ENCODE measurements at regions not wholly inside any gene's neighbourhood (a gene's known extent, or its start where the extent isn't known, plus 50 kb on each side); places are given as distances from the start of the nearest gene placed in this dataset.

DNA sequence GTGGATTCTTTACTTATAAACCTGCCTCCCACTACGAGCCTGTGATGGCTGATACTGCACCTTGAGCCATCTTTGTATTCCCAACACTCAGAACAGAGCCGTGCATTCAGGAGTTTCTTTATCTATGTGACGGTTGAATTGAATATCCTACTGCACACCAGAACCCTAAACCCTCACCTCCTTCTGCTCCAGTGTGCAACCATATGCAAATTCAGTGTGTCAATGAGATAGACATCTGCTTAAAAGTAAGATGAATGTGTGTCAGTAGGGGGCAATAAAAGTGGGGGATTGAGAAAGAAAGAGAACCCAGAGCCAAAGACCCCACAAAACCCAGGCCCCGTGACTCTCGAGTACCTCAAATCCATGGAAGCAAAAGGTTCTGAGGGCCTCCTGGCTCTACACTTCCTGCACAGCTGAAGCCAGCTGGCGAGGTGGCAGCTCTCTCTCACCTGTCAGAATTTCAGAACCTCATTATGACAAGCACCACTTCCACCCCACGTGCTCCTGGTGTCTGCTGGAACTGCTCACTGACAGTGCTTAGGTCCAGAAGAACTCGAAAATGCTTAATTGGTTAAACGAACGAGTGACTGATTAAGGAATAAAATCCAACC is 143.3 kb upstream of the GPR26 start:
- DNase-seq (ENCODE audit: low read depth) = no peak

DNA sequence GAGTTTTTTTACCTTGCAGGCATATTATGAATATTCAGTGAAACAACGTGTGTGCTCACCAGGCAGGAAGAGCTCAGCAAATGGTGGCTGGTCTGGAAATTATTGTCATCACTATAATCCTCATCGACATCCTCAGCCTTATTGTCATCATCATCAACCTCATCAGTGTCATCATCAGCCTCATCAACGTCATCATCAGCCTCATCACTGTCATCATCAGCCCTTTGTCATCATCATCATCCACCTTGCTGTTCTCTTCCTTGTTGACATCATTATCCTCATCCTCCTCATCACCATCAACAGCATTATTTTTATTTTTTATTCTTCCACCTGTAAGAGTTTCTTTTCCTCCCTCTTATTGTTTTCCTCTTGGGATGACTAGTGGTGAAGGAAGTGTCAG is 142.3 kb upstream of the GPR26 start:
- DNase-seq (ENCODE audit: low read depth) = no peak

DNA sequence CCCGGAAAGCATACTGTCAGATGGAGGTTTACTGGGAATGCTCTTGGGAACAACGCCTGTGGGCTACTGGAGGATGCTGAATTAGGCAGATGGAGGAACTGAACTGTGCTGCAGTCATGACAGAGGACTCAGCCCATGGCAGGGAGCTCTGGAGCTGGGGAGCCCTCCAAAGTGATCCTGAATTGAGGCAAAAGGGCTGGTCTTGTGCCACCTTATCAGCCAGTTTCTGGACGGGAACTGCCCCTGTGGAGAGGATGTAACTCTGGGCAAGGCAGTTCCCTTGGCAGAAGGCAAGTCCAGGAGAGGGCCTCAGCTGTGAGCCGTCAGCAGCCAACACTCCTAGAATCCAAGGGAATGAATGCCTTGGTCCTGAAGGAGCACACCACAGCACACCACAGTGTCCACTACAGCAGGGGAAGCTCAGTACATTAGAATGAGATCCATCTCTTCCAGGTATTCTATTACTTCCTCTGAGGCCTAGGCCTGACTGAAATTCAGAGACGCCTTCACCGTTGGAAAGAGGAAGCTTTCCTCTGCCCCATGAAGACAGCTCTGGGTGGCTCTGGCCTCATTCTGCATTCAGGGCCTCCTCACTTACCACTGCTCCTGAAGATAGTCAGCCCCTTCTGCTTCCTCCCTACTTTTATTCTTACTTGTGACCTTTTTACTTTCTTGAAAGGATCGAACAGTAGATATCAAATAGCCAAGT is 139.6 kb upstream of the GPR26 start:
- no peak for DNase-seq (ENCODE audit: low read depth)

DNA sequence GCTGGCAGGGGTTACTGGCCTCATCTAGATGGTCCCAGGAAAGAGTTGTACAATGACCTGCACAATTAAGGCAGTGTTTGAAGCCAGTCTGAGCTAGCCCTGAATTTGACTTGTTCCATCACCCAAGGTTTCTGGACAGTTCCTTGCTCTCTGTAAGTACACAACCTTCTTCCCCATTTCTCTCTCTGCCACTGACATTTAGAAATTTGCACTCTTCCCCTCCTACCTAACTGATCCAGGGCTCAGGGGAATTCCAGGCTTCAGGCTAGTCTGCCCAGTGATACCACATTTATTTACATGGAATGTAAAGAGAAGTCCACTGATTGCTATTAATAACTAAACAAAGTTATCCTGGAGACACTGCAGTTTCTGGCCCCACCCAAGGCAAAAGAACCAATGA is 139.0 kb upstream of the GPR26 start:
- DNase-seq (ENCODE audit: low read depth) = no peak

DNA sequence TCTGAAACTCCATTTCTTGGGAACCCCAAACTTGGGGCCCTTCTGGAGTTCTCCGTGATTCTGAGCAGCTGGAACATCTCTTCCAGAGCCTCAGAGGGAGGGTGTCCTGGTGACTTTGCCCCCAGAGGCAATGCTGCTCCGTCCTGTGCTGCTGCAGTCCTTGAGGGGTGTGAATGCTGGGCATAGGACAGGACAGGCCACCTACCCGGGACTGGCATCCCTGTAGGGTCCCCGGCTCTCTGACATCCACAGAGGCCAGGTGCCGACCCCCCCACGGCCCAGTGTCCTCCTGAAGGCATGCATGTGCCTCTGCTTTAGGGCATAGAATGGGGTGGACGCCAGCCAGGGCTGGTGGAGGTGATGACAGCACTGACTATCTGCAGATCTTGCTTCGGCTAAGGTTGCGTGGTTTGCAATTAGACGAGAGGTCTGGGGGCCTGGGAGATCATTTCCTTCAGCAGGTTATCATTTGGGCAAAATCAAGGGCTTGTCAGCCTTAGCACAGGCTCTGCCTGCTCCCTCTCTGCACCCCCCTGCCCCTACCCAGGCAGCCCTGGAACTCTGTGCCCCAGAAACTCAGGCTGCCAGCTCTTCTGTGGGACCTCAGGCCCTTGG is 136.9 kb upstream of the GPR26 start:
- no peak for DNase-seq (ENCODE audit: low read depth)

DNA sequence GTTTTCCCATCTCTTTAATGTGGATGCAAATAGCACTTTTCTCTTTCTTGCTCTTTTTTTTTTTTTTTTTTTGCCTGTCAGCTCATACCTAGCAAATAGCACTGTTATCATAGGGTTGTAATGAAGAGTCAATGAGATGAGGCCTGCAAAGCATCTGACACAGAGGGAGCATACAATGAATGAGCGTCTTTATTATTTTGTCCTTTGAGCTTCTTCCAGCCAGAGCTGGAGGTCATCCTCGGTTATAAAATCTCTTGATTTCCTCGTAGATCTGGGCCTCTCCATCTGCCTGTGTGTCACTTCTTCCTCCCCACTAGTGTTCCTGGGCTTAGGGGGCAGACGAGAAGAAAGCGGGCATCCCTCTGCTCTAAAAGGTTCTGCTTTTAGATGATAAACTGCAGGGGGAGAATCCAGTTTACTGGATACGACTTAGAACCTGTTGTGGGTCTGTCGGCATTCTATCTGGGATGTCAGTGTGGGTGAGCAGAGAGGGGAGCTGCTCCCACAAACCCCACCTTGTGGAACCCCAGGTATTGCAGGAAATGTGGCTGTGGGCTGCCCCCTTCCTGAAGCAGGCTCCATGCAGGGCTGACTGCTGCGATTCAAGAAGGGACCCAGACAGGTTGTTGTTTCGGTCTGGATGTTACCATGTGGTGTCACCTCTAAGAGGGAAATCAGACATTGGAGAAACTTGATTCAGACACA is 135.8 kb upstream of the GPR26 start:
- DNase-seq (ENCODE audit: low read depth) = peak; percentile 4

DNA sequence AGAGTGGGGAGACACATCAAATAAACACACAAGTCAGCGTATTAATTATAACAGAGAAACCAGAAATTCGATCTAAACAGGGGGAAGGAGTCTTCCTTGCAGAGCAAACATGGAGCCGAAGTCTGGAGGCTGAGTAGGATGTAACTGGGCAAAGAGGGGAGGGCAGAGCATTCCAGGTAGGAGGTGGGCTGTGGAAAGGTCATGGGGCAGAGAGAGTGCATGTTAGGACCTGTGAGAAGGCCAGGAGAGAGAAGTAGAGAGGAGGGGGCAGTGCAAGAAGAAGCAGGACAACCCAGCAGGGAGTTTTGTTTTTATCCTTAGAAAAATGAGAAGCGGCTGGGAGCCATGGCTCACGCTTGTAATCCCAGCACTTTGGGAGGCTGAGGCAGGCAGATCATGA is 130.8 kb upstream of the GPR26 start:
- DNase-seq (ENCODE audit: low read depth) = no peak

DNA sequence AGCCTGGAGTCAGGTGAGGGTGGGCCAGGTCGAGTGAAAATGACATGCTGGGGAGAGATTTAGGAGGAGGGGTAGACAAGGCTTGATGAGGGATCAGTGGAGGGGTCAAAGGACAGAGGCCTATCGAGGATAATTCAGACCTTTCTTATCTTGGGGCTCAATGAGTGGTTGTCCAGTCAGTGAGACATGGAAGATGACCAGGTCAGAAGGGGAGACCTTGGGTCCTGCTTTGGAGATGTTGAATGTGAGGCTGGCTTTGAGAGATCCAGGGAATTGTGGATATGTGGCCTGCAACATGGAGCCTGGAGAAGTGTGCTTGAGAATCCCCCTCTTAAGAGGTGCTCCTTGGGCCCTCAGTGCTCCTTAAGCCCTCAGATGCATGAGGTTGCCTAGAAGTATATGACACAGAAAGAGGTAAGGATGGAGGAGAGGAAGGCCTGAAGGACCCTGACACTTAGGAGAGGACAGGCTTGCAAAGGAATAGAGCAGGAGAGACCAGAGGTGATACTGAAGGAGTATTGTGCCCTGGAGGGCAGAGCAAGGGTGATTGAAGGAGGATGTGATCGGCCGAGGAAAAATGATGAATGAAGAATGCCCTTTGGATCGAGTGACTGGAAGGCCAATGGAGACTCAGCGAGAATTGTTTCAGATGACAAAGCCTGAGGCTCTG is 129.8 kb upstream of the GPR26 start:
- DNase-seq (ENCODE audit: low read depth) = no peak

DNA sequence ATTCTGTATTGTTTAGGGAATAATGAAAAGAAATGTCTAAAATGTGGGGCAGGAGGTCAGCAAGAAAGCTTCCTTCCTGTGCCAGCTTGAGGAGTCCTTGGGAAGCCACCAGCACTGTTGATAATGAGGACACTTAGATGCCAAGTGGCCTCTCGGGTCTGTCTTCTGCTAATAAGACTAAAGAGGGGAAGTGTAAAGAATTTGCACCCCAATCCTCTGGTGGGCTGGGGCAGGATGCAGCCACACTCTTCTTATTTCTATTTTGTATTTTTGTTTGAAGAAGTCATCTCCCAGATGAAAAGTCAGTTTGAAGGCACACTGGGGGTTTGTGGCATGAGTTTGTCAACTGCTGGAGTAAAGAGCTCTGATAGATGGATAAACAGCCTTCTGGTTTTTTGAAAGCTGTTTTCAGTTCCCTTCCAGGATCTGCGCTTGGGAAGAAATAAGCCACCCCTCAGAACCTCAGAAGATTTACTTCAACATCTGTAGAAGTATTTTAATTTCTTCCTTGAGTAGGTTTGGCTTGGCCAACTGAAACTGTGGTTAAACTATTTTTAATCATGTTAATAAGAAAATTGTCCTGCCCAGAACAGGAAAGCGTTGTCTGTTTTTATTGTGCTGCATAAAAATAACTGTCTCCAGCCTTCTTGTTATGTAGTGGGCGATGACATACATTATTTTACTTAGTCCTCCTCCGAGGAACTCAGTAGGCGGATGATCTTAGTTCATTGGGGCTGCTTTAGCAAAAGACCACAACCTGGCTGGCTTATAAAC is 128.8 kb upstream of the GPR26 start:
- DNase-seq (ENCODE audit: low read depth) = no peak

DNA sequence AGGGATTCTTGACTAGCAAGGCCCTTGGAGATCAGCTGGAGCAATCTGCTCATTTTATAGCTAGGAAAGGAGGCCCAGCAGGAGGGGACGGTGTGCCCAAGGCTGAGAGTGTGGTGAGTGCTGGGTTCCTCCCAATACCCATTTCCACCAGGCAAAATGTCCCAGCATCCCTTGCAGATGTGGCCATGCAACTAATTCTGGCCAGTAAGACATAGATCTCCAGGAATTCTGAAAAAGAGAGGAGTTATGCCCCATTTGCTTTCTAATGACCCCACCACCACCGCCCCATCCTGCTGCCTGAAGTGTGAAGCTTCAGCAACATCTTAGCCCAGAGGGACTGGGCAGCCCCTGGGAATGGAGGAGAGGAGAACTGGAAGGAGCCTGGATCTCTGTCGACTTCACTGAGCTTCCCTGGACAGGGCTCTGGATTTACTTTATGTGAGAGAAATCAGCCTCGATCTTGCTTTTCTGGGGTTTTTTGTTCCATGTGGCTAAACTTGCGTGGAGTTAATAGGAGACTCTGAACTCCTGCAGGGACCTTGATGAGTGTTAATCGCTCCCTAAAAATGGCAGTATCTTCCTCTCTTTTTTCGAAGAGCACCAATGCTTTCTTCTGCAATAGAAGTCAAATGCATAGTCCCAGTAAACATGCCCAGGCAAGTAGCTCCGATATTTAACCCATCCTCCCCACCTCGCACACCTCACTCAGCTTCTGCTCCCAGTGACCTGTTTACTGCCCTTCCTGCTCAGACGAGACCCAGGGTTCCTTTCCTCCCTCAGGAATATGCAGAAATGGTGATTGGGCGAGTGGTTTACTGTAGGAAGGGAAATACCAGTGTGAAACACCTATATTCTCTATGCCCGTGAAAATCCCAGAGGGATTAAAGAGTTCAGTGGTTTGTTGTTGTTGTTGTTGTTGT is 127.5 kb upstream of the GPR26 start:
- DNase-seq (ENCODE audit: low read depth) = no peak

DNA sequence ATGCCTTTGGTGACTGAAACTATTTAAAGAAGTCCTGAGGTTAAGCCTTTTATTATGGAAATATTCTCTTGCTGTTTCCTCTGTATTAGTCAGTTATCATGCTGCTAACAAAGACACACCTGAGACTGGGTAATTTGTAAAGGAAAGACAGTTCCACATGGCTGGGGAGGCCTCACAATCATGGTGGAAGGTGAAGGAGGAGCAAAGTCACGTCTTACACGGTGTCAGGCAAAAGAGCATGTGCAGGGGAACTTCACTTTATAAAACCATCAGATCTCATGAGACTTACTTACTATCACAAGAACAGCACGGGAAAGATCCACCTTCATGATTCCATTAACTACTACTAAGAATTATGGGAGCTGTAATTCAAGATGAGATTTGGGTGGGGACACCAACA is 121.2 kb upstream of the GPR26 start:
- DNase-seq (ENCODE audit: low read depth) = no peak

DNA sequence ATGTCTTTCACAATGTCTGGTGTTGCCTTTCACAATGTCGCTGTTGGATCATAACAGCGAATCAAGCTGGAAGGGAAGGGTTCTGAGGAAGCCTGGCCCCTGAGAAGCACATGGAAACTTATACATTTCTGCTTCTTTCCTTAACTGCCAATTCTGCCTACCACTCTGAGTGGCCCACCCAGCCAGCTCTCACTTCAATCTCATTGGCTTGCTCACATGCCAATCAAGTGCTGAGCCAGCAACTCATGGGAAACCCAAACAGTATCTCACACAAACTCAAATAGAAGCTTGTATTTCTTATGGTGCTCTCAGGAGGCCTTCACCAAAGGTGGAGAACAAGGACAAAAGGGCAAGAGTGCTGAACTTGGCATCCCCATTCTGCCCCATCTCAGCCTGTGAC is 117.4 kb upstream of the GPR26 start:
- DNase-seq (ENCODE audit: low read depth) = no peak

DNA sequence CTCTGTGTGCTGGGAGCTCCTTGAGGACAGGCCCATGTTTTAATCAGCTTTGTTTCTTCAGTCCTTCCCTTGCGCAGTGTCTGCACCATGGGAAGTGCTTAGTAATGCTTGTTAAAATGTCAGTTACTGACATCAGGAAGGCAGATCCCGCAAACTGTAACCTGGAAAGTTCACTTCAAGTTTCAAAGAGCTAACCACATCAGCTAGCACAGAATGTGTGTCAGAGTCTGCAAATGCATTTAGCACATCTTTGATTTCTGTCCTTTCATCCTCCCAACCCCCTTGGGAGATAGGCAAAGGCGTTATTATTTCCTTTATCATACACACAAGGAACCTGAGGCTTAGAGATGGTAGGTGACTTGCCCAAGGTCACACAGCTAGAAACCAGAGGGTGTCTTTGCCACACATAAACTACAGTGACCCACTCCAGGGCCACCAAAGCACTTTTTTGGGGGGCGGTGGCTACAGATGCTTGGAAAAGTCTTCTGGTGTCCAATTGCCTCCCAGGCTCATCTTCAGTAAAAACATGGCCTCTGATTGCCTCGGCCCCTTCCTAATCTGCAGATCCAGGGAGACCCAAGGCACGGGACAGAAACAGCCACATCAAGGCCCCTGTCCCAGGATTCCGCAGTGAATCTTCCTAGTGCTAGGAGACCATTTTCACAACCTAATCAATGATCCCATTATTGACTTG is 116.2 kb upstream of the GPR26 start:
- no peak for DNase-seq (ENCODE audit: low read depth)

DNA sequence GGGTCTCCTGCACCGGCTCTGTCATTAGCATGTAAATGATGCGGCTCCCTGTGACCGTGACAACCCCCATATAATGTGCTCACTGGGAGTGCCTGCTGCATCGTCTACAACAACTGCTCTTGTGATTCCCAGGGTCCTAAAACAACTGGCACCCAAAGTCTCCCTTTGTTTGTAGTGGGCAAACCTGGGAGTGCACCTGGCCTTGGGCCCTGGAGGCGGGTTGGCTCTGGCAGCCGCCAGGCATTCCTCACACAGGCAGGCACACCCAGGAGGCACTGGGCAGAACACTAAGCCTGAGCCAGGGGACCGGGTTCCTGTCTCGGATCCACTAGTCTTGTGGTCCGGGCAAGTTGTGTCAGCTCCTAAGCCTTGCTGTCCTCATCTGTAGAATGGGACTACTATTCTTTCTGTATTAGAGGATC is 115.5 kb upstream of the GPR26 start:
- DNase-seq (ENCODE audit: low read depth) = no peak

DNA sequence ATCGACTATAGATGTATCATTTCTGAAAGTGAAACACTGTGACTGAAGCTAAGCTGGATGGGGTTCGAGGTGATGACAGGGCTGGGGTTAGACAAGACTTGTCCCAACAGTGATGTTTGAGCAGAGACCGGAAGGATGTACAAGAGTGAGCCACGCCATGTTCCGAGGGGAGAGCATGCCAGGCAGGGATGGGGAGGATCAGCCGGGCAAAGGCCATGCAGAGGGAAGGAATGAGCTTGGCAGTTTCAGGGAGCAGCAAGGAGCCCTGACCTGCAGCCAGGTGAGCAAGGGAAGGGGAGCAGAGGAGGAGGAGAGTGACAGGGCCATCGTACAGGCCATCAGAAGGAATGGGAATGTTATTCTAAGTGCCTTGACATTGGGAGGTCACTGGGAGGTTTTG is 114.9 kb upstream of the GPR26 start:
- no peak for DNase-seq (ENCODE audit: low read depth)

DNA sequence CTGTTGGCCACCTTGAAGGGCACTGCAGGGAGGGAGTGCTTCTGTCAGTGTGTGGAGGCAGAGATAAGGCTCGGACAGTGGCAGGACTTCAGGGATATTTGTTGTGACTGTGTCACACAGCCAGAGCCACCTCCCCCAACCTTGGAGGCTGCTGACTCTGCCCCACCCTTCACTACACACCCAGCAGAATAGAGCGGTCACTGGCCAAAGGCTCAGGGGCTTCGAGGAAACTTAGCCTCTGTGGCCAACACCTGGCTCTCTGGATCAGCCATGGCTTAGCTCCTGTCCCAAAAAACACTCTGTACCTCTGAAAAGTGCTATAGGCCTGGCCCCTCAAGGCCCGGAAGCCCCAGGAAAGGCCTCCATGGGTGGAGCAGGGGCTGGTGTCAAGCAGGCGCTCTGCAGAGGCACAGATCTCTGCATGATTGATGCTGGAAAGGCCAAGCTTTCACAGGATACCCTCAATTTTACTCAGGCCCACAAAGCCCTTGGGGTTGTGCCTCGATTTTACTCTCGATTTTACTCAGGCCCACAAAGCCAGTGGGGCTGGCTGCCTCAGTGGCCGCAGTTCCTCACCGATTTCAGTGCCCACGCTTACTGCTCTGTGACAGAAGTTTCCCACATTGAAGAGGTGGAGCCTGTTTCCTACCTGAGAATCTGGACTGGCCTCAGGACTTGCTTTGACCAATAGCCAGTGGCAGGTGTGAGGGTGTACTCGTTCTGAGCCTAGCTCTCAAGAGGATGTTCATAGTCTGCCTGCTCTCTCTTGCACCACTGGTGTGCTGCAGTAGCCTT is 113.2 kb upstream of the GPR26 start:
- DNase-seq (ENCODE audit: low read depth) = no peak

DNA sequence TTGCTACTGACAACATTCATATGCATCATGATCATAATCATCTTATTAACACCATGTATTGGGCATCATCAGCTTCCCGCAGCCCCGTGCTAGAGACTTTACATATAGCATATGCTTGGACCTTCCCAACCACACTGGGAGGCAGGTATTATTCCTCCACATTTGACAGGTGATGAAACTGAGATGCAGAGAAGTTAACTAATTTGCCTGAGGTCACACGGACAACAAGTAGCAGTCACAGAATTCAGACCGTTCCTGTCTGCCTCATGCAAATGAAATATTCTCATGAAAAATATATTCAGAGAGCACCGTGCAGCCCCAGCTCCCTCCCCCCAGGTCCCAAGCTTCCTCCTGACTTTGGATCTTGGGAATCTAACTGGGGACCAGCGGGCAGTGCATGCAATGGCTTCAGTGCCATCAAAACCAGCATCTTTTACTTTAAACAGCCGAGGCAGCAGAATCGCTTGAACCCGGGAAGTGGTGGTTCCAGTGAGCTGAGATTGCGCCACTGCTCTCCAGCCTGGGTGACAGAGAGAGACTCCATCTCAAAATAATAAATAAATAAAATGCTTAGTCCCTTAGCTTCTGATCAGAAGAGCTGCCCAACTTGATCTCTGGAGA is 112.2 kb upstream of the GPR26 start:
- no peak for DNase-seq (ENCODE audit: low read depth)

DNA sequence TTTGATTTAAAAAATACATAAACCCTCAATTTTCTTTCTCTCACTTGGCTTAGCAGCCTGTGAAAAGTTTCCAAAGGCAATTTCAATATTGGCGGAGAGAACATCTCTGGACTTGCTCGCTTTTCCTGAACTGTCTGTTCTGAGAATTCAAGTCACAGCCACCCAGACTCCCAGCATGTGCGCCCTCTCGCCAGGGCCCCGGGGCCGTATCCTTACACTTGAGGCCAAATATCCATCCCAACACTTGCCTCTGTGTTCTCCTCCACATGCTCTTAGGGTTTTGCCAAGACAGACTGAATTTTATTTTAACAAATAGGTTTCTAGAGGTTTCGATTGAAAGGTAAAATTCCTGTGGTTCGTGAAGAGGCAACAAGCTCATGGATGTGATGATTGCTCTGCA is 111.5 kb upstream of the GPR26 start:
- no peak for DNase-seq (ENCODE audit: low read depth)
